Neural cell (in vitro differentiated cells): ENCODE measurements at regions not wholly inside any gene's neighbourhood (a gene's known extent, or its start where the extent isn't known, plus 50 kb on each side); places are given as distances from the start of the nearest gene placed in this dataset.
"Not testable (repeated sequence)": the region's sequence is repeated elsewhere in the genome, so short reads cannot be mapped to it uniquely, and the experiment has no call there.

Source experiments
- H2AFZ ChIP-seq: fragments of 200-600, 300-800 bp; sonication (generic), shearing (Covaris generic); 2 replicates; pipeline ENCODE4 v1.6.0; 2014; ENCODE audit warnings: low read depth, mild to moderate bottlenecking, antibody characterized with exemption, low read length, moderate library complexity
- H3F3A ChIP-seq: fragments of 200-600 bp; shearing (Covaris generic); 2 replicates; pipeline ENCODE4 v1.6.1; 2016; ENCODE audit warnings: mild to moderate bottlenecking, moderate library complexity, mixed read lengths, antibody characterized with exemption, low read length; ENCODE audit not compliant: insufficient read depth, poor library complexity, severe bottlenecking
- H3K27ac ChIP-seq: fragments of 200-600, 300-800 bp; sonication (generic), shearing (Covaris generic); 2 replicates; pipeline ENCODE4 v1.5.1; 2014; ENCODE audit warnings: mild to moderate bottlenecking, low read length, moderate library complexity
- H3K27me3 ChIP-seq: fragments of 300-800, 200-600 bp; sonication (generic), shearing (Covaris generic); 2 replicates; pipeline ENCODE4 v1.6.0; 2014; ENCODE audit warnings: mild to moderate bottlenecking, low read depth, low read length, moderate library complexity; ENCODE audit not compliant: insufficient read depth
- H3K36me3 ChIP-seq: fragments of 300-800, 200-600 bp; sonication (generic), shearing (Covaris generic); 2 replicates; pipeline ENCODE4 v1.5.1; 2014; ENCODE audit warnings: mild to moderate bottlenecking, antibody characterized with exemption, low read length, moderate library complexity; ENCODE audit not compliant: insufficient read depth
- H3K4me2 ChIP-seq: fragments of 300-800, 200-600 bp; sonication (generic), shearing (Covaris generic); 2 replicates; pipeline ENCODE4 v1.6.0; 2014; ENCODE audit warnings: mild to moderate bottlenecking, low read length
- H3K4me3 ChIP-seq: fragments of 300-800, 200-600 bp; sonication (generic), shearing (Covaris generic); 2 replicates; pipeline ENCODE4 v1.5.1; 2014; ENCODE audit warnings: mild to moderate bottlenecking, low read length, moderate library complexity
- H3K79me2 ChIP-seq: fragments of 200-600 bp; shearing (Covaris generic); replicated peaks from 2 replicates; pipeline ENCODE4 v1.6.0; 2014; ENCODE audit warnings: mild to moderate bottlenecking, low read length, moderate library complexity; ENCODE audit not compliant: insufficient read depth
- H3K9ac ChIP-seq: fragments of 300-800, 200-600 bp; sonication (generic), shearing (Covaris generic); 2 replicates; pipeline ENCODE4 v1.6.1; 2016; ENCODE audit warnings: mild to moderate bottlenecking, low read length, mixed read lengths
- H3K9me2 ChIP-seq: fragments of 200-600 bp; shearing (Covaris generic); 2 replicates; pipeline ENCODE4 v1.6.1; 2016; ENCODE audit warnings: mild to moderate bottlenecking, low read length, mixed read lengths; ENCODE audit not compliant: insufficient read depth
- H3K9me3 ChIP-seq: fragments of 200-600, 300-800 bp; sonication (generic), shearing (Covaris generic); 2 replicates; pipeline ENCODE4 v1.6.1; 2016; ENCODE audit warnings: mild to moderate bottlenecking, mixed run types, low read length, moderate library complexity, mixed read lengths
- H4K20me1 ChIP-seq: fragments of 200-600 bp; shearing (Covaris generic); 2 replicates; pipeline ENCODE4 v1.6.1; 2016; ENCODE audit warnings: mild to moderate bottlenecking, mixed run types; ENCODE audit not compliant: insufficient read depth
- EP300 ChIP-seq: fragments of 450-650 bp; conservative IDR thresholded peaks from 2 replicates; pipeline ENCODE4 v1.6.1; 2014; ENCODE audit warnings: antibody characterized with exemption, mild to moderate bottlenecking, moderate library complexity; ENCODE audit not compliant: poor library complexity, severe bottlenecking
- EZH2 ChIP-seq: fragments of 200-600, 300-800 bp; shearing (Covaris generic), sonication (generic); IDR thresholded peaks from 2 replicates; pipeline ENCODE4 v1.6.1; 2014; ENCODE audit warnings: antibody characterized with exemption, low read length, borderline replicate concordance, mild to moderate bottlenecking; ENCODE audit not compliant: insufficient read depth, poor library complexity, severe bottlenecking
- MXI1 ChIP-seq: fragments of 450-650 bp; conservative IDR thresholded peaks from 2 replicates; pipeline ENCODE4 v1.6.1; 2014; ENCODE audit warnings: antibody characterized with exemption, mild to moderate bottlenecking; ENCODE audit not compliant: poor library complexity, severe bottlenecking
- POLR2AphosphoS5 ChIP-seq: IDR thresholded peaks from 2 replicates; pipeline ENCODE4 v1.6.1; 2012
- RAD21 ChIP-seq: fragments of 450-650 bp; conservative IDR thresholded peaks from 2 replicates; pipeline ENCODE4 v1.6.1; 2014; ENCODE audit warnings: antibody characterized with exemption, mild to moderate bottlenecking, moderate library complexity
- SMC3 ChIP-seq: fragments of 450-650 bp; conservative IDR thresholded peaks from 2 replicates; pipeline ENCODE4 v1.6.1; 2014; ENCODE audit warnings: antibody characterized with exemption, mild to moderate bottlenecking, moderate library complexity; ENCODE audit not compliant: poor library complexity
- TAF1 ChIP-seq: IDR thresholded peaks from 2 replicates; pipeline ENCODE4 v1.6.1; 2012; ENCODE audit warnings: low read depth
- TF ChIP-seq, protein P1 (sequence below): IDR thresholded peaks from 2 replicates; pipeline ENCODE4 v1.6.1; 2012; ENCODE audit warnings: borderline replicate concordance
- TF ChIP-seq, protein P2 (sequence below): fragments of 450-650 bp; IDR thresholded peaks from 2 replicates; pipeline ENCODE4 v1.5.1; 2014; ENCODE audit warnings: antibody characterized with exemption, mild to moderate bottlenecking, moderate library complexity; ENCODE audit not compliant: poor library complexity, severe bottlenecking

DNA sequence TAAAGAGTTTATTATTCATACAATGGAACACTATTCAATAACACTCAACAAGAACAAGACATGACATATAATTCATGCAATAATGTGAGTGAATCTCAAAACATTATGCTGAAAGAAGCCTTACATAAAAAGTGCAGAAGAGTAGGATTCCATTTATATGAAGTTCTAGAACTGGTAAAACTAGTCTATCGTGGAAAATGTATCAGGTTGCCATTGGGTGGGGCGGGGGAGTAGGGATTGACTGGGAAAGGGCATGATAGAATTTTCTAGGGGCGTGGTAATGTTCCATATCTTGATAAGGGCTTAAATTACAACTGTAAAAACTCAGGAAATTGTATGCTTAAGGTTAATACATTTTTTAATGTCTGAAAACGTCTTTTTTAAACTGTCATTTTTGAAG is 247.9 kb downstream of the SATB1 start:
- Histone ChIP-seq H3K9me2 (no peaks in the 10 kb centered on the region), H3F3A (no peaks in the 10 kb centered on the region), H3K9ac (no peak overlapping the region), H2AFZ (no peak overlapping the region), H3K36me3 (no peaks in the 10 kb centered on the region), H3K27me3 (no peaks in the 10 kb centered on the region), H3K9me3 (no peaks in the 10 kb centered on the region), H3K4me3 (no peak overlapping the region), H3K27ac (no peak overlapping the region), H3K79me2 (no peaks in the 10 kb centered on the region), H3K4me2 (no peak overlapping the region), H4K20me1 (no peaks in the 10 kb centered on the region)
- no peak for TF ChIP-seq MXI1
- TF ChIP-seq EP300: no peak
- TF ChIP-seq EZH2: no peak
- no peak for TF ChIP-seq POLR2AphosphoS5
- TF ChIP-seq, protein P1, sequence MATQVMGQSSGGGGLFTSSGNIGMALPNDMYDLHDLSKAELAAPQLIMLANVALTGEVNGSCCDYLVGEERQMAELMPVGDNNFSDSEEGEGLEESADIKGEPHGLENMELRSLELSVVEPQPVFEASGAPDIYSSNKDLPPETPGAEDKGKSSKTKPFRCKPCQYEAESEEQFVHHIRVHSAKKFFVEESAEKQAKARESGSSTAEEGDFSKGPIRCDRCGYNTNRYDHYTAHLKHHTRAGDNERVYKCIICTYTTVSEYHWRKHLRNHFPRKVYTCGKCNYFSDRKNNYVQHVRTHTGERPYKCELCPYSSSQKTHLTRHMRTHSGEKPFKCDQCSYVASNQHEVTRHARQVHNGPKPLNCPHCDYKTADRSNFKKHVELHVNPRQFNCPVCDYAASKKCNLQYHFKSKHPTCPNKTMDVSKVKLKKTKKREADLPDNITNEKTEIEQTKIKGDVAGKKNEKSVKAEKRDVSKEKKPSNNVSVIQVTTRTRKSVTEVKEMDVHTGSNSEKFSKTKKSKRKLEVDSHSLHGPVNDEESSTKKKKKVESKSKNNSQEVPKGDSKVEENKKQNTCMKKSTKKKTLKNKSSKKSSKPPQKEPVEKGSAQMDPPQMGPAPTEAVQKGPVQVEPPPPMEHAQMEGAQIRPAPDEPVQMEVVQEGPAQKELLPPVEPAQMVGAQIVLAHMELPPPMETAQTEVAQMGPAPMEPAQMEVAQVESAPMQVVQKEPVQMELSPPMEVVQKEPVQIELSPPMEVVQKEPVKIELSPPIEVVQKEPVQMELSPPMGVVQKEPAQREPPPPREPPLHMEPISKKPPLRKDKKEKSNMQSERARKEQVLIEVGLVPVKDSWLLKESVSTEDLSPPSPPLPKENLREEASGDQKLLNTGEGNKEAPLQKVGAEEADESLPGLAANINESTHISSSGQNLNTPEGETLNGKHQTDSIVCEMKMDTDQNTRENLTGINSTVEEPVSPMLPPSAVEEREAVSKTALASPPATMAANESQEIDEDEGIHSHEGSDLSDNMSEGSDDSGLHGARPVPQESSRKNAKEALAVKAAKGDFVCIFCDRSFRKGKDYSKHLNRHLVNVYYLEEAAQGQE: no peak
- TF ChIP-seq TAF1: no peak
- no peak for TF ChIP-seq SMC3
- TF ChIP-seq, protein P2, sequence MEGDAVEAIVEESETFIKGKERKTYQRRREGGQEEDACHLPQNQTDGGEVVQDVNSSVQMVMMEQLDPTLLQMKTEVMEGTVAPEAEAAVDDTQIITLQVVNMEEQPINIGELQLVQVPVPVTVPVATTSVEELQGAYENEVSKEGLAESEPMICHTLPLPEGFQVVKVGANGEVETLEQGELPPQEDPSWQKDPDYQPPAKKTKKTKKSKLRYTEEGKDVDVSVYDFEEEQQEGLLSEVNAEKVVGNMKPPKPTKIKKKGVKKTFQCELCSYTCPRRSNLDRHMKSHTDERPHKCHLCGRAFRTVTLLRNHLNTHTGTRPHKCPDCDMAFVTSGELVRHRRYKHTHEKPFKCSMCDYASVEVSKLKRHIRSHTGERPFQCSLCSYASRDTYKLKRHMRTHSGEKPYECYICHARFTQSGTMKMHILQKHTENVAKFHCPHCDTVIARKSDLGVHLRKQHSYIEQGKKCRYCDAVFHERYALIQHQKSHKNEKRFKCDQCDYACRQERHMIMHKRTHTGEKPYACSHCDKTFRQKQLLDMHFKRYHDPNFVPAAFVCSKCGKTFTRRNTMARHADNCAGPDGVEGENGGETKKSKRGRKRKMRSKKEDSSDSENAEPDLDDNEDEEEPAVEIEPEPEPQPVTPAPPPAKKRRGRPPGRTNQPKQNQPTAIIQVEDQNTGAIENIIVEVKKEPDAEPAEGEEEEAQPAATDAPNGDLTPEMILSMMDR: no peak
- no peak for TF ChIP-seq RAD21

DNA sequence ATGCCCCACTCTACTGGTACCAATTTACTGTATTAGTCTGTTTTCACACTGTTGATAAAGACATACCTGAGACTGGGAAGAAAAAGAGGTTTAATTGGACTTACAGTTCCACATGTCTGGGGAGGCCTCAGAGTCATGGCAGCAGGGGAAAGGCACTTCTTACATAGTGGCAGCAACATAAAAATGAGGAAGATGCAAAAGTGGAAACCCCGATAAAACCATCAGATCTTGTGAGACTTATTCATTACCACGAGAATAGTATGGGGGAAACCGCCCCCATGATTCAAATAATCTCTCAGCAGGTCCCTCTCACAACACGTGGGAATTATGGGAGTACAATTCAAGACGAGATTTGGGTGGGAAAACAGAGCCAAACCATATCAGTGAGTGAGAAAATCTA is 251.2 kb downstream of the SATB1 start:
- H3K9me2 ChIP-seq, H3K27ac ChIP-seq, H3K9me3 ChIP-seq, H2AFZ ChIP-seq, H3K27me3 ChIP-seq, H3K9ac ChIP-seq, H3F3A ChIP-seq, H3K4me2 ChIP-seq, H3K79me2 ChIP-seq, H3K36me3 ChIP-seq, H3K4me3 ChIP-seq, H4K20me1 ChIP-seq: not testable (repeated sequence)

DNA sequence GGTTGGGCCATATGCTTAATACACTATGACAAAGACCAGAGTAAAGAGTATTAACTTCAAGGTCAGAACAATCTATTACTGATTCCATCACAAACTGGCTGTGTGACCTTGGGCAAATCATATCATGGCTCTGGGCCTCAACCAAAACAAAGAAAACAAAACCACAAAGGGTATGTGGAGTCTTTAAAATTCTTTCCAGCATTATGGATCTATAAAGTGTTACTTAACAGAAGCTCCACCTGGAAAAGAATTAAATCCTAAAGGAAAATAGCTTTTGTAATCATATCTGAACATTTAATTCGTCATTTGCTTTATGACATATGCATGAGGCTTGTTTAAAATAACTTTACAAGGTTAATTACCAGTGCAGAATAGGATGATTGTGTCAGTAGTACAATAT is 265.5 kb downstream of the SATB1 start:
- H3K9me3 ChIP-seq: no peaks in the 10 kb centered on the region
- no peaks in the 10 kb centered on the region for H4K20me1 ChIP-seq

More for the DNA sequence above, 265.5 kb downstream of the SATB1 start:
- Histone ChIP-seq H2AFZ (no peak overlapping the region), H3K36me3 (no peaks in the 10 kb centered on the region), H3K9ac (no peak overlapping the region), H3K27me3 (no peaks in the 10 kb centered on the region), H3K4me2 (no peak overlapping the region), H3K9me2 (no peaks in the 10 kb centered on the region), H3K27ac (no peak overlapping the region), H3F3A (no peaks in the 10 kb centered on the region), H3K79me2 (no peaks in the 10 kb centered on the region), H3K4me3 (no peak overlapping the region)
- no peak for TF ChIP-seq EZH2
- no peak for TF ChIP-seq POLR2AphosphoS5
- TF ChIP-seq TAF1: no peak
- no peak for TF ChIP-seq MXI1
- no peak for TF ChIP-seq RAD21
- TF ChIP-seq, protein P2: no peak
- TF ChIP-seq, protein P1: no peak
- TF ChIP-seq EP300: no peak
- TF ChIP-seq SMC3: no peak
